ENCODE measurements at regions not wholly inside any gene's neighbourhood (a gene's known extent, or its start where the extent isn't known, plus 50 kb on each side); places are given as distances from the start of the nearest gene placed in this dataset.

- TF ChIP-seq, protein P1, sequence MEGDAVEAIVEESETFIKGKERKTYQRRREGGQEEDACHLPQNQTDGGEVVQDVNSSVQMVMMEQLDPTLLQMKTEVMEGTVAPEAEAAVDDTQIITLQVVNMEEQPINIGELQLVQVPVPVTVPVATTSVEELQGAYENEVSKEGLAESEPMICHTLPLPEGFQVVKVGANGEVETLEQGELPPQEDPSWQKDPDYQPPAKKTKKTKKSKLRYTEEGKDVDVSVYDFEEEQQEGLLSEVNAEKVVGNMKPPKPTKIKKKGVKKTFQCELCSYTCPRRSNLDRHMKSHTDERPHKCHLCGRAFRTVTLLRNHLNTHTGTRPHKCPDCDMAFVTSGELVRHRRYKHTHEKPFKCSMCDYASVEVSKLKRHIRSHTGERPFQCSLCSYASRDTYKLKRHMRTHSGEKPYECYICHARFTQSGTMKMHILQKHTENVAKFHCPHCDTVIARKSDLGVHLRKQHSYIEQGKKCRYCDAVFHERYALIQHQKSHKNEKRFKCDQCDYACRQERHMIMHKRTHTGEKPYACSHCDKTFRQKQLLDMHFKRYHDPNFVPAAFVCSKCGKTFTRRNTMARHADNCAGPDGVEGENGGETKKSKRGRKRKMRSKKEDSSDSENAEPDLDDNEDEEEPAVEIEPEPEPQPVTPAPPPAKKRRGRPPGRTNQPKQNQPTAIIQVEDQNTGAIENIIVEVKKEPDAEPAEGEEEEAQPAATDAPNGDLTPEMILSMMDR (conservative IDR thresholded peaks at IDR 0.05; ENCODE audit: low read length): no peak
- no peak for TF ChIP-seq EZH2phosphoT487 (IDR thresholded peaks at IDR 0.05; ENCODE audit: borderline replicate concordance, low read depth, low read length)
These were observed 216.5 kb upstream of the NR4A3 start for GRCh38 chr9:99605016-99605743.
